H9 (cell line): ENCODE measurements at regions not wholly inside any gene's neighbourhood (a gene's known extent, or its start where the extent isn't known, plus 50 kb on each side); places are given as distances from the start of the nearest gene placed in this dataset.

ENCODE experiments used
- DNase-seq: peaks from one replicate; pipeline ENCODE4 v3.0.0-alpha.2; 2017
- H2AFZ ChIP-seq: one replicate; pipeline ENCODE4 v1.6.1; 2013; ENCODE audit warnings: mild to moderate bottlenecking, low read length, control low read depth, moderate library complexity
- H2AK5ac ChIP-seq: 2 replicates; pipeline ENCODE4 v1.6.1; 2013; ENCODE audit warnings: low read length, control low read depth, mixed read lengths; ENCODE audit not compliant: insufficient read length
- H2BK120ac ChIP-seq: one replicate; pipeline ENCODE4 v1.6.1; 2013; ENCODE audit warnings: low read depth, mild to moderate bottlenecking, low read length, control low read depth, inconsistent platforms; ENCODE audit not compliant: poor library complexity, severe bottlenecking
- H2BK12ac ChIP-seq: 2 replicates; pipeline ENCODE4 v1.6.1; 2013; ENCODE audit warnings: low read length, control low read depth, mixed read lengths, low read depth; ENCODE audit not compliant: insufficient read length
- H2BK15ac ChIP-seq: 2 replicates; pipeline ENCODE4 v1.6.1; 2013; ENCODE audit warnings: low read depth, low read length, control low read depth
- H2BK20ac ChIP-seq: one replicate; pipeline ENCODE4 v1.6.1; 2013; ENCODE audit warnings: low read depth, mild to moderate bottlenecking, low read length, control low read depth, inconsistent platforms; ENCODE audit not compliant: poor library complexity, severe bottlenecking
- H2BK5ac ChIP-seq: 2 replicates; pipeline ENCODE4 v1.6.1; 2013; ENCODE audit warnings: low read length, control low read depth, mixed read lengths; ENCODE audit not compliant: insufficient read length
- H3K14ac ChIP-seq: 2 replicates; pipeline ENCODE4 v1.6.1; 2013; ENCODE audit warnings: low read length, control low read depth; ENCODE audit not compliant: insufficient read depth
- H3K18ac ChIP-seq: 2 replicates; pipeline ENCODE4 v1.6.1; 2013; ENCODE audit warnings: low read depth, mild to moderate bottlenecking, mixed read lengths, low read length, control low read depth; ENCODE audit not compliant: insufficient read length
- H3K23ac ChIP-seq: 2 replicates; pipeline ENCODE4 v1.6.1; 2013; ENCODE audit warnings: low read length, control low read depth, mixed read lengths, low read depth; ENCODE audit not compliant: insufficient read length
- H3K23me2 ChIP-seq: 2 replicates; pipeline ENCODE4 v1.6.1; 2013; ENCODE audit warnings: low read depth, mild to moderate bottlenecking, mixed read lengths, low read length, control low read depth; ENCODE audit not compliant: insufficient read length, poor library complexity, severe bottlenecking
- H3K27ac ChIP-seq: 2 replicates; pipeline ENCODE4 v1.5.1; 2013; ENCODE audit warnings: low read length, control low read depth, mixed read lengths, low read depth; ENCODE audit not compliant: insufficient read length
- H3K27me3 ChIP-seq: 2 replicates; pipeline ENCODE4 v1.6.1; 2013; ENCODE audit warnings: low read length, control low read depth, inconsistent platforms; ENCODE audit not compliant: insufficient read depth
- H3K4ac ChIP-seq: 2 replicates; pipeline ENCODE4 v1.6.1; 2013; ENCODE audit warnings: low read depth, mild to moderate bottlenecking, control low read depth, inconsistent platforms, low read length, moderate library complexity
- H3K4me1 ChIP-seq: 2 replicates; pipeline ENCODE4 v1.6.1; 2013; ENCODE audit warnings: low read length, control low read depth, inconsistent platforms; ENCODE audit not compliant: insufficient read depth
- H3K4me2 ChIP-seq: 2 replicates; pipeline ENCODE4 v1.6.1; 2013; ENCODE audit warnings: low read length, control low read depth, mixed read lengths; ENCODE audit not compliant: insufficient read length, insufficient read depth
- H3K56ac ChIP-seq: 2 replicates; pipeline ENCODE4 v1.6.1; 2013; ENCODE audit warnings: low read depth, mild to moderate bottlenecking, mixed read lengths, low read length, control low read depth; ENCODE audit not compliant: insufficient read length
- H3K79me1 ChIP-seq: 2 replicates; pipeline ENCODE4 v1.6.1; 2013; ENCODE audit warnings: low read depth, mild to moderate bottlenecking, moderate library complexity, low read length, control low read depth, inconsistent platforms; ENCODE audit not compliant: insufficient read depth, poor library complexity, severe bottlenecking
- H3K79me2 ChIP-seq: 2 replicates; pipeline ENCODE4 v1.6.1; 2013; ENCODE audit warnings: low read length, control low read depth, inconsistent platforms; ENCODE audit not compliant: insufficient read depth
- H3K9ac ChIP-seq: 2 replicates; pipeline ENCODE4 v1.6.1; 2013; ENCODE audit warnings: low read length, control low read depth, mixed read lengths; ENCODE audit not compliant: insufficient read length; ENCODE audit errors: extremely low read depth
- H3K9me3 ChIP-seq: one replicate; pipeline ENCODE4 v1.6.1; 2013; ENCODE audit warnings: low read depth, low read length, inconsistent platforms; ENCODE audit not compliant: control insufficient read depth
- H3T11ph ChIP-seq: one replicate; pipeline ENCODE4 v1.6.1; 2013; ENCODE audit warnings: mild to moderate bottlenecking, low read length, control low read depth, inconsistent platforms
- H4K20me1 ChIP-seq: one replicate; pipeline ENCODE4 v1.6.1; 2013; ENCODE audit not compliant: control insufficient read depth, insufficient read length, insufficient read depth
- H4K5ac ChIP-seq: 2 replicates; pipeline ENCODE4 v1.6.1; 2013; ENCODE audit warnings: low read depth, mild to moderate bottlenecking, mixed read lengths, low read length, control low read depth; ENCODE audit not compliant: insufficient read length
- H4K8ac ChIP-seq: replicated peaks from 2 replicates; pipeline ENCODE4 v1.6.1; 2013; ENCODE audit warnings: low read length, control low read depth, mixed read lengths, low read depth; ENCODE audit not compliant: insufficient read length
- H4K91ac ChIP-seq: 2 replicates; pipeline ENCODE4 v1.6.1; 2013; ENCODE audit warnings: low read depth, mild to moderate bottlenecking, moderate library complexity, mixed read lengths, low read length, control low read depth; ENCODE audit not compliant: insufficient read length
- H3K27ac Mint-ChIP-seq, 3 experiments: 2 replicates in 2 of 3; 3 replicates in 1 of 3; pipeline ENCODE4 v1.8.0; 2020 to 2021; ENCODE audit warnings: mixed read lengths in 3 of 3, mild to moderate bottlenecking in 1 of 3, moderate library complexity in 1 of 3
- H3K27me3 Mint-ChIP-seq: 2 replicates; pipeline ENCODE4 v1.8.0; 2021; ENCODE audit warnings: low read depth, mild to moderate bottlenecking, moderate library complexity, mixed read lengths
- H3K36me3 Mint-ChIP-seq, 3 experiments: 2 replicates in 2 of 3; 3 replicates in 1 of 3; pipeline ENCODE4 v1.8.0; 2020 to 2021; ENCODE audit warnings: low read depth in 3 of 3, mixed read lengths in 3 of 3; ENCODE audit not compliant: insufficient read depth in 1 of 3
- H3K4me1 Mint-ChIP-seq, 2 experiments: 2 replicates each; pipeline ENCODE4 v1.8.0; 2020; ENCODE audit warnings: mixed read lengths in 2 of 2
- H3K4me3 Mint-ChIP-seq, 2 experiments: 2 replicates in 1 of 2; 3 replicates in 1 of 2; pipeline ENCODE4 v1.8.0; 2020 to 2021; ENCODE audit warnings: mild to moderate bottlenecking in 2 of 2, mixed read lengths in 2 of 2, moderate library complexity in 1 of 2
- H3K9me3 Mint-ChIP-seq, 2 experiments: 2 replicates in 1 of 2; 3 replicates in 1 of 2; pipeline ENCODE4 v1.8.0; 2020; ENCODE audit warnings: mild to moderate bottlenecking in 2 of 2, mixed read lengths in 2 of 2, moderate library complexity in 1 of 2
- CTCF ChIP-seq: fragments of 200-600 bp; sonication (generic); conservative IDR thresholded peaks from 3 replicates; pipeline ENCODE4 v1.8.0; 2021; ENCODE audit warnings: antibody characterized with exemption, mild to moderate bottlenecking
- WGBS: extraction: QIAGEN DNeasy Blood & Tissue Kit; methylation state at CpG from one replicate; pipeline ENCODE4 v1.1.7; 2013; ENCODE audit warnings: missing lambda C conversion rate, low lambda C conversion rate, mixed read lengths; ENCODE audit not compliant: insufficient read length; ENCODE audit errors: extremely low coverage; 5-methylcytosine and 5-hydroxymethylcytosine counted together

- TF ChIP-seq CTCF = no peak
- peaks cover 0 to 7% of the 10 kb centered on the region in 2 experiments; a peak in 2 of 5 replicates for H3K9me3 Mint-ChIP-seq
- no CpG with 5 or more reads among the region's 6 CpGs for WGBS
Measured at GRCh38 chr16:86979061-86979460, 338.1 kb downstream of the C16orf95 start.

More at GRCh38 chr16:86979061-86979460, 338.1 kb downstream of the C16orf95 start:
- Mint-ChIP-seq H3K36me3 (no peaks in the 10 kb centered on the region), H3K27ac (no peak overlapping the region), H3K4me3 (no peak overlapping the region), H3K4me1 (peaks cover 2 to 3% of the 10 kb centered on the region in 2 experiments; a peak in 3 of 4 replicates), H3K27me3 (peaks cover 13% of the 10 kb centered on the region)
- H2AK5ac ChIP-seq = no peak overlapping the region
- H3K4ac ChIP-seq = no peak overlapping the region
- H3K23ac ChIP-seq = no peak overlapping the region
- H2BK5ac ChIP-seq = no peak overlapping the region
- H4K8ac ChIP-seq = no peak overlapping the region
- H2BK15ac ChIP-seq = no peak overlapping the region
- H3K4me1 ChIP-seq = no peaks in the 10 kb centered on the region
- H3K79me2 ChIP-seq = no peaks in the 10 kb centered on the region
- H4K91ac ChIP-seq = no peak overlapping the region
- H3K27me3 ChIP-seq = no peaks in the 10 kb centered on the region
- no peak overlapping the region for H2BK12ac ChIP-seq
- no peak overlapping the region for H3K27ac ChIP-seq
- no peaks in the 10 kb centered on the region for H3K79me1 ChIP-seq
- no peak overlapping the region for H3T11ph ChIP-seq
- no peak overlapping the region for H3K18ac ChIP-seq
- H3K14ac ChIP-seq = no peak overlapping the region
- H2AFZ ChIP-seq = no peak overlapping the region
- H4K5ac ChIP-seq = no peak overlapping the region
- no peak for DNase-seq
- H4K20me1 ChIP-seq = no peaks in the 10 kb centered on the region
- H3K9ac ChIP-seq = no peak overlapping the region
- H2BK120ac ChIP-seq = no peak overlapping the region
- no peaks in the 10 kb centered on the region for H3K9me3 ChIP-seq
- no peak overlapping the region for H3K4me2 ChIP-seq
- no peak overlapping the region for H2BK20ac ChIP-seq
- no peaks in the 10 kb centered on the region for H3K23me2 ChIP-seq
- no peak overlapping the region for H3K56ac ChIP-seq
